ENCODE measurements at regions not wholly inside any gene's neighbourhood (a gene's known extent, or its start where the extent isn't known, plus 50 kb on each side); places are given as distances from the start of the nearest gene placed in this dataset.

DNA sequence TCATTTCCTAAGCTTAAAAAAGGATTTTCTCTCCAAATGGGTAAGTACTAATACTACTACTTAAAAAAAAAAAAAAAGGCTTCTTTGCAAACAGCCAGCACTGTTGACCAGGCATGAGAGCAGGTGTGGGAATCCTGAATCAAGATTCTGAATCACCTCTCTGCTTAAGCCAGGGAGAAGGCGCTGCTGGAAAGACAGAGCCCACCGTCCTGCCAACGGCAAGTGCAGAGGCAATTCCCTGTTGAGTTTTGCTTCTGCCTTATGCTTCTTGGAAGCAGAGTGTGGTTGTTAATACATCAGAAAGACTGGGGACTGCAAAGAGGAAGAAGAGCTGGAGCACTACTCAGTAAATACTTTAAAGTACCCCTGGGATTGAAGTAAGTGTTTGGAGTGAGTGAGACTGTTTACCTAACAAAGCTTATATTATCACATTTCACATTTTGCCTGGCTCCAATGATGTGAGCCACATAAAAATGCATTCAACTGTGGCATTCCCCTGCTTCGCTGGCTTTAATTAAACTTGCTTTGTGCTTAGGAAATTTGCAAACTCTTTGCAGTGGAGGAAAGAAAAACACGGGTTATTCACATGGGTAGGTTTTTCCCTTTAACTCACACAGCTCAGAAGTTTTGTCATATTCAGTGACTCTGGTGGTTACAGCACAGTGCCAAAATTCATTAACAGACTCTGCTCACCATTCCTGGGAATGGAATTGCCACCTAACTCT lies 86.0 kb upstream of the KIF2B start:
- FAIRE-seq: no peak

DNA sequence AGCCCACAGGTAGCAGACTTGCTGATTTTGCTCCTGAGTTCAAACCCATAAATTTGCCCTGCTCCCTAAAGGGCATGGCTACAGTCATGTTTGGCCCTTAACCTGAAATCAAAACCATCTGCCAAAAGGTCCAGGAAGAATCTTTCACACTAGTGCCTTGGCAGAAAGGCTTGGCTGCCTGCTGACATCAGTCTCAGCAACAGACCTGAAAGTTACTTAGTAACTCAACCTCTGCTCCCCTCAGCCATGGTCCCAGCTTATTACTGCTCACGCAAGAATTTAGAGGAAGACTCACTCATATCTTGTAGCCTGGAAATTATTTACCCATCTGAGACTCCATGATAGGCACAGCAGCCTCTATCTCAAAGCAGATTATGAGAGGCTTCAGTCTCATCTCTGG lies 98.0 kb upstream of the KIF2B start:
- no peak for FAIRE-seq
- peak overlapping the region; percentile 53 for H3K27ac Mint-ChIP-seq (ENCODE audit: unreplicated experiment)

More for the DNA sequence above, 86.0 kb upstream of the KIF2B start:
- Mint-ChIP-seq H3K27me3 (ENCODE audit: low read depth, unreplicated experiment) (no peaks in the 10 kb centered on the region), H3K36me3 (ENCODE audit: low read depth, unreplicated experiment) (no peaks in the 10 kb centered on the region), H3K4me1 (ENCODE audit: low read depth, unreplicated experiment) (peaks cover 9% of the 10 kb centered on the region), H3K4me3 (ENCODE audit: unreplicated experiment) (no peak overlapping the region), H3K27ac (ENCODE audit: unreplicated experiment) (no peak overlapping the region), H3K9me3 (ENCODE audit: unreplicated experiment) (peaks cover under 1% of the 10 kb centered on the region)
- Histone ChIP-seq H3K4me1 (ENCODE audit: insufficient read depth, low read length) (no peaks in the 10 kb centered on the region), H3K4me2 (ENCODE audit: low read length) (no peak overlapping the region), H3K9ac (ENCODE audit: low read length) (no peak overlapping the region), H3K27ac (ENCODE audit: low read depth, low read length) (no peak overlapping the region), H3K36me3 (ENCODE audit: insufficient read depth, low read length) (no peaks in the 10 kb centered on the region), H3K4me3 (ENCODE audit: insufficient read depth, low read depth, low read length) (no peak overlapping the region), H3K9me3 (ENCODE audit: insufficient read depth, low read depth, low read length) (no peaks in the 10 kb centered on the region), H2AFZ (ENCODE audit: low read depth, low read length) (no peak overlapping the region), H3K27me3 (ENCODE audit: insufficient read depth, low read length) (no peaks in the 10 kb centered on the region), H4K20me1 (ENCODE audit: insufficient read depth, low read length) (no peaks in the 10 kb centered on the region), H3K79me2 (ENCODE audit: insufficient read depth, low read length) (no peaks in the 10 kb centered on the region)
- DNase-seq (ENCODE audit: low read depth): no peak
- TF ChIP-seq, protein P1, sequence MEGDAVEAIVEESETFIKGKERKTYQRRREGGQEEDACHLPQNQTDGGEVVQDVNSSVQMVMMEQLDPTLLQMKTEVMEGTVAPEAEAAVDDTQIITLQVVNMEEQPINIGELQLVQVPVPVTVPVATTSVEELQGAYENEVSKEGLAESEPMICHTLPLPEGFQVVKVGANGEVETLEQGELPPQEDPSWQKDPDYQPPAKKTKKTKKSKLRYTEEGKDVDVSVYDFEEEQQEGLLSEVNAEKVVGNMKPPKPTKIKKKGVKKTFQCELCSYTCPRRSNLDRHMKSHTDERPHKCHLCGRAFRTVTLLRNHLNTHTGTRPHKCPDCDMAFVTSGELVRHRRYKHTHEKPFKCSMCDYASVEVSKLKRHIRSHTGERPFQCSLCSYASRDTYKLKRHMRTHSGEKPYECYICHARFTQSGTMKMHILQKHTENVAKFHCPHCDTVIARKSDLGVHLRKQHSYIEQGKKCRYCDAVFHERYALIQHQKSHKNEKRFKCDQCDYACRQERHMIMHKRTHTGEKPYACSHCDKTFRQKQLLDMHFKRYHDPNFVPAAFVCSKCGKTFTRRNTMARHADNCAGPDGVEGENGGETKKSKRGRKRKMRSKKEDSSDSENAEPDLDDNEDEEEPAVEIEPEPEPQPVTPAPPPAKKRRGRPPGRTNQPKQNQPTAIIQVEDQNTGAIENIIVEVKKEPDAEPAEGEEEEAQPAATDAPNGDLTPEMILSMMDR (IDR thresholded peaks at IDR 0.05; ENCODE audit: insufficient read depth, low read depth, low read length): no peak
- no peak for TF ChIP-seq EZH2 (IDR thresholded peaks at IDR 0.05; ENCODE audit: insufficient read depth, low read length)

More for the DNA sequence above, 98.0 kb upstream of the KIF2B start:
- Histone ChIP-seq H3K9ac (ENCODE audit: low read length) (no peak overlapping the region), H3K27me3 (ENCODE audit: insufficient read depth, low read length) (no peaks in the 10 kb centered on the region), H3K4me1 (ENCODE audit: insufficient read depth, low read length) (peaks cover 16% of the 10 kb centered on the region), H3K36me3 (ENCODE audit: insufficient read depth, low read length) (no peaks in the 10 kb centered on the region), H2AFZ (ENCODE audit: low read depth, low read length) (no peak overlapping the region), H3K79me2 (ENCODE audit: insufficient read depth, low read length) (no peaks in the 10 kb centered on the region), H3K9me3 (ENCODE audit: insufficient read depth, low read depth, low read length) (no peaks in the 10 kb centered on the region), H3K27ac (ENCODE audit: low read depth, low read length) (no peak overlapping the region), H3K4me2 (ENCODE audit: low read length) (no peak overlapping the region), H3K4me3 (ENCODE audit: insufficient read depth, low read depth, low read length) (no peak overlapping the region), H4K20me1 (ENCODE audit: insufficient read depth, low read length) (no peaks in the 10 kb centered on the region)
- peaks cover 4% of the 10 kb centered on the region for H3K4me1 Mint-ChIP-seq (ENCODE audit: low read depth, unreplicated experiment)
- no peaks in the 10 kb centered on the region for H3K36me3 Mint-ChIP-seq (ENCODE audit: low read depth, unreplicated experiment)
- DNase-seq (ENCODE audit: low read depth): no peak
- H3K9me3 Mint-ChIP-seq (ENCODE audit: unreplicated experiment): peaks cover 3% of the 10 kb centered on the region
- H3K4me3 Mint-ChIP-seq (ENCODE audit: unreplicated experiment): no peak overlapping the region
- TF ChIP-seq, protein P1 (IDR thresholded peaks at IDR 0.05; ENCODE audit: insufficient read depth, low read depth, low read length): no peak
- no peak for TF ChIP-seq EZH2 (IDR thresholded peaks at IDR 0.05; ENCODE audit: insufficient read depth, low read length)
- no peaks in the 10 kb centered on the region for H3K27me3 Mint-ChIP-seq (ENCODE audit: low read depth, unreplicated experiment)

All from astrocyte (in vitro differentiated cells and primary cell).